COR-L47 (cell line): ENCODE measurements at regions not wholly inside any gene's neighbourhood (a gene's known extent, or its start where the extent isn't known, plus 50 kb on each side); places are given as distances from the start of the nearest gene placed in this dataset.
"Not testable (repeated sequence)": the region's sequence is repeated elsewhere in the genome, so short reads cannot be mapped to it uniquely, and the experiment has no call there.

ENCODE experiments used
- DNase-seq: peaks from one replicate; lab custom pipeline; 2025; lab: John Stamatoyannopoulos, UW

DNA sequence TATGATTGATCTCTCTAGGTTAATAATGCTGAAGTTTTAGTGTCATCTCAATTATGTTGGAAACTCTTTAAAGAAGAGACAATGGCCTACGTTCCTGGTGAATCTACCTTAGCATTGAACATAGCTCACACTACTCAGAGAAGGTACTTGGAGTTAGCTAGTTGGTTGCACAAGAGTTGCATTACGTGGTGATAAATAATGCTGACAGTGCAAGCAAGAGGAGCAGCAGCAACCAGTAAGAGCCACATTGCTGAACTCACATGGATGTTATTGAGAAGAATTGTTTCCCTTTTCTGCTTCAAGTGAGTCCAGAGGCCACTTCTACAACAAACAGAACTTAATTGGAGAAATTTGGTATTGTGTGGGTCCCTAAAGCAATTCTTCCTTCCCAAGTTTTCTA, 737.1 kb downstream of the TDRD15 start:
- DNase-seq: no peak

DNA sequence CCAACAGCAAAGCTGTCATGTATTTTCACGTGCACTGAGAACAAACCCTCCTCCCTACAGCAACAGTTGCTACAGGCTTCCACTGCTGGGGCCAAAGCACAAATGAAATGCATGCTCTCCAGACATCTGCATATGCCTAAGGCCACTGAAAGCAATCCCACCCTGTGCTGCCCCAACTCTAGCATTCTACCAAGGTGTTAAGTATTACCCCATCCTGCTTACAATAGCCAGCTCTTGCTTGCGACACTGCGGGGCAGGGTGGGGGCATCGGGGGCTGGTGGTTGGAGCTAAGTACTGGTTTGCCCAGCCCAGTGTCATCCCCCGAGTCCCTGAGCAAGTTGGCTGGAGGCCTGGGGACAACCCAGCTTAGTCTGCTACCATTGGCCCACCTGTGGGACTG, 742.5 kb downstream of the TDRD15 start:
- no peak for DNase-seq

DNA sequence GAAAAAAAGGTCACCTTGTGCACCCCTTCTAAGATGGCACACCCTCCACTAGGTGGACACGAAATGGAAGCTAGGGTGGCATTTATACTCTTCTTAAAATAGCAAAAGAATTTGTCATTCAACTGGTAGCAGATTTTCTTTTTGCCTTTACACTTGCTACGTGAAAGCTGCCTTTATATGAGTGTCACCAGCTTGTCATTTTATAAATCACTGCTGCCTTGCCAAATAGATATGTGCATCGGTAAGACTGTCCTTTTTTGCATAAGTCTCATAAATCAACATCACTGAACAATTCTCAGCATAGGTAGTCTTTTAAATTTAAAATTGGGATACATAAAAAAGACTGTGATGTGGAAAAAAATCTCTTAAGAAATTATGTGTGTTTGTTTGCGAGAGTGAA, 764.1 kb downstream of the TDRD15 start:
- no peak for DNase-seq

DNA sequence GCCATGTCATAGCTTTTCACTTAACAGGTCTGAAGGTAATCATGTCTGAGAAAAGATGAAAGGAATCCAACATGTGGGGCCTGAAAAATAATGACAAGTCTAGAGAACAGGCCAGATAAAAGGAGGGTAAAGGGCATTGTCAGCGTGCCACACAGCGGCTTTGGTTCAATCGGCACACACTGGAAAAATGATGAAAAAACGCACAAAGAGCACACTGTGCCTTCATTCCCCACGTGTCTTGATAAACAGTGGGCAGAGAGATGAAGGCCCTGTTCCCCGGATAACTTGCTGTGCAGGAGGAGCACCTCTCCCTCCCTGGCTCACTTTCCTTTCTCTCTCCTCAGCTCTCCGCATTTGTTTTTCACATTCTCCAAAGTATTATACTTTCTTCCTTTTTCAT, 766.3 kb downstream of the TDRD15 start:
- DNase-seq: no peak

DNA sequence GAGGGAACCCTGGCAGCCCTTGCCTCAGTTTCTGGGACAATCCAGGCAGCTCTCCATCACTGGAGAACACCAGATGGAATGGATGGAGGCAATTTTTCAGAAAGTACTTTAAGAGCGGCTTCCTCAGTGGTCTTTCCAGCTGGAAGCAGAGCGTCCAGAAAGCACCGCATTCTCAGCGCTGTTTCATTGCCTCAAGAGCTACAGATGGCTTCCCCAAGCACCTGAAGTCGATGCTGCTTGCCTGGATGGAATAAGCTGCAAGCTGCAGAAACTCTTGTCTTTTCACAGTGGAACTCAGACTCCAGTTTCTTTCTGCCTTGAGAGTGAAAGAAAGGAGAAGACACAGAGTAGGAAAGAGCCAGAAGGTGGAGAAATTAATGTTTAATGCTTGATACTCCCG, 766.9 kb downstream of the TDRD15 start:
- DNase-seq: no peak

DNA sequence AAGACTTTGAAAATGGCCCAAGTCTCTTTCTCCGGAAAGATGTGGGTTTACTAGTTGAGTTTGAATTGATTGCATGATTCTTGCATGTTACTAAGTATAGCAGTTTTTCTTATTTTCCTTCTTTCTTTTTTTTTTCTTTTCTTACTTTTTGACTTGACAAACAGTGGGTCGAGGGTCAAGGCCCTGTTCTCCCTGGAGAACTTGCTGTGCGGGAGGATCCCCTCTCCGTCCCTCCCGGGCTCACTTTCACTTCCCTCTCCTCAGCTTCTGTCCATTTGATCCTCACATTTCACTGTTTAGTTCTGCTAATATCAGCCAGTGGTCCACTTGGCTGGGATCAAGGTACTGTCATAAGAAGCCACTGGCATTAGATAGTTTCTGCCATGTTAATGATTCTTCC, 767.4 kb downstream of the TDRD15 start:
- DNase-seq: no peak

DNA sequence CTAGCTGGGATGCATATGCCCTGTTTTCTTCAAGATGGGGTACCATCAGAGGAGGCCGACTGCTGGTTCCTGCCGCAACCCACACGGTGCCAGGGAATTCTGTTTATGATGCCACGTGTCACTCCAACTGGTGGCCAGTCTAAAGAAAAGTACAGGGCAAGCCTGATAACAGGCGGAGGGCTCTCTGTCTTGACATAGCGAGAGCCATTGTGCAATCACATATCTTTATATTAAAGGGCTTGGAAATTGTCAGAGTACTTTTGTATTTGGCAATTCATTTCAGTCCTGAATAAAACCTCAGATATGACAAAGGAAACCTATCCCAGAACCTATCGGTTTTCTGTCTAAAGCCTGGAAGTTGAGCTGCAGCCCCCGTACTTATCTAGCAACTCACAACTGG, 768.4 kb downstream of the TDRD15 start:
- no peak for DNase-seq

DNA sequence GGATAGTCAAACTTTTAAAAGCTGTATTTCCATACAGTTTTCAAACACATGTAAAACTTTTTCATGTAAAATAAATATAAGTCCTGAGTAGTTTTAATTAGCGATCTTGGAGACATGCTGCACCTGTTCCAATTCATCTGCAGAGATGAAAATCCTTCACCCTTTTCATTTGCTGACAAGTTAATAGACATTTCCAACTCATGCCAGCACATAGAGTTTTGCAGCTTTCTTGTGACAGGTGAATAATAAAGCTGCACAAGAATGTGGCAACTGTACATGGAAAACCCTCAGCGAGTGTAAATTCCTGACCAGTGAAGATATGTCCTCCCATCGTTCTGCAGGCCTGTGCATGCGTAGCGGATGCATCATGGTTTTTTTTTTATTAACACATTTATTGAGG, 771.4 kb downstream of the TDRD15 start:
- no peak for DNase-seq

DNA sequence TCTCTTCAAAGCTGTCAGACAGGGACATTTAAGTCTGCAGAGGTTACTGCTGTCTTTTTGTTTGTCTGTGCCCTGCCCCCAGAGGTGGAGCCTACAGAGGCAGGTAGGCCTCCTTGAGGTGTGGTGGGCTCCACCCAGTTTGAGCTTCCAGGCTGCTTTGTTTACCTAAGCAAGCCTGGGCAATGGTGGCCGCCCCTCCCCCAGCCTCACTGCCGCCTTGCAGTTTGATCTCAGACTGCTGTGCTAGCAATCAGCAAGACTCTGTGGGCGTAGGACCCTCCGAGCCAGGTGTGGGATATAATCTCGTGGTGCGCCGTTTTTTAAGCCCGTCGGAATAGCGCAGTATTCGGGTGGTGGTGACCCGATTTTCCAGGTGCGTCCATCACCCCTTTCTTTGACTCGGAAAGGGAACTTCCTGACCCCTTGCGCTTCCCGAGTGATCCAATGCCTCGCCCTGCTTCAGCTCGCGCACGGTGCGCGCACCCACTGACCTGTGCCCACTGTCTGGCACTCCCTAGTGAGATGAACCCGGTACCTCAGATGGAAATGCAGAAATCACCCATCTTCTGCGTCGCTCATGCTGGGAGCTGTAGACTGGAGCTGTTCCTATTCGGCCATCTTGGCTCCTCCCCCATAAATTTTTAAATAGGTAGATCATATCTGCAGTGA, 785.1 kb downstream of the TDRD15 start:
- not testable (repeated sequence) for DNase-seq

DNA sequence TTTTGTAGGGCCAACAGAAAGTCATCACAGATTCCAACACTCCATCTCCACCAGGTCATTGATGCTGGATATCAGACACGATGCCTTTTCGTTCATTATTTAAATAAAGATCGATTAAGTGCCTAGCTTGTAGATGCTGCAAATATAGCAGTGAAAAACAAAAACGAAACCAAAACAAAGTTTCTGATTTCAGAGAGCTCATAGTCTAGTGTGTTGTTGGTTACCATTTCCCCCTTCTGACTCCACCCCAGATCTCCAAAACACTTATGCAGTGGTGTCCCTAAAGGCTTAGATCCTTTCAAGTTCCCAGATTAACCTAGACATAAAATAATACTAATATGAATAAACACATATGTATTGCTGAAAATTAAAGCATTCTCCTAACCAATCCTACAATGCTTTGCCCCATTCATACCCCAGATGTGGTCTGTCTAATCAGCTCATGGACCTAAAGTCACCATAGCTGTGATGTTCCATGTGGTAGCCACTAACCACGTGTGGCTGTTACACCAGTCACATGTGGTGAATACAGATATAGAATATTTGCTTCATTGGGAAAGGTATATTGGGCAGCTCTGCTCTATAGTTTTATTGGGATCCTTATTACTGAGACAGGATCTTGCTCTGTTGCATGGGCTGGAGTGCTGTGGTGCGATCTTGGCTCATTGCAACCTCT, 787.2 kb downstream of the TDRD15 start:
- DNase-seq: no peak

DNA sequence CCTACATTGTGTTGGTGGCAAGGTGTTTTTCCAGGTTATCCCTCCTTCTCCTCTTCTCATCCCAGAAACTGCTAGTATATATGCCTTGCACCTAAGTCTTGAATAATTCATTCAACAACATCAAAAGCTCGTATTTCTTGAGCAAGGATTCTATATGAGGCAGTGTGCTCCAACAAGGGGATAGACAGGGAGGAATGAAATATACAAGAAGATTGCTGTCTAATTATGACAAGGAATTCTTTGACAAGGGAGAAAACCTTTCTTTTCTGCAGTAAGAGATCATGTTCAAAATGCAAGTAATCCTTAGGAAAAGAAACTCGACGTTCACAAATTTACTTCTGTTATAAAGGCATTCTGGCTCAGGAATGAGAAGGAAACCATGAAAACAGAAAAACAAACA, 788.6 kb downstream of the TDRD15 start:
- no peak for DNase-seq

DNA sequence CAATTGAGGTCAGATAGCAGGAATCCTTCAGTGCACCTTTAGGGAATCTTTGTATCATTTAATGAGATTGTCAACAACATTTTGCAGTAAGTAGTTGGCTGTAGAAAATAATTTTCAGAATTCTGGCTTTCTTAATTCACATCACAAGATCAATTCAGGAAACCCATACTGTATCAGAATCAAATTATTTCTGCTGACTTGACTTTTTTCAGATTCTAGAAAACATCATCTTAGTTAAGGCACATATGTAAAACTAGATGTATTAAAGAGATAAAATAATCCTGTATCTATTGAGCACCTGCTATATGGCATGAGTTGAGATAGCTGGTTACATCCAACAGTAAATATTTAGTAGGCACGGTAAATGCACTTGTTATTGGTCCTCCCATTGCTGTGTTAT, 791.4 kb downstream of the TDRD15 start:
- no peak for DNase-seq

DNA sequence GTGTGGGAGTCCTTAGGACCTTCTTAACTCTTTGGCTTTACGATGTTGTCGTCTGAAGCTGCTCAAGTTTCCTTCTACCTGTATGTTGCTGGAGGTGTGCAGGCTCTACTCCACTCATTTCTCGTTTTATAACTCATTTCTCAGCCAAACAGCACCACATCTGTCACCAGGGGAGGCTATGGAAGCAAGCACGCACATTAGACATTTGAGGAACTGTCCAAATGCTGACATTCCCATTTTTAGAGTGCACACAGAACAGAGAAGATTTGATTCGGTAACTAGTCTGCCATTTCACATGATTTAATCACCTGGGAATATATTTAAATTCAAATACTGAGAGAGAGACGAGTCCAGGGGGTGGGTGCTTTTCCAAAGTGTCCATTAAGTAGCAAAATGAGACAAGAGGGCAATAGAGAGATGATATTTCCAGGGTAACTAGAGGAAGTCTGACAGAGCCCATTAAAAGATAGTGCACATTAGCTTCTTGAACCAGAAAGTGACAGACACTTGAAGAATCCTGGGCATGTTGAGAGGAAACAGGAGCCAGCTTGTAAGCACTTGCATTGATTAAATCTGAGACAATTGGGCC, 793.3 kb downstream of the TDRD15 start:
- no peak for DNase-seq

DNA sequence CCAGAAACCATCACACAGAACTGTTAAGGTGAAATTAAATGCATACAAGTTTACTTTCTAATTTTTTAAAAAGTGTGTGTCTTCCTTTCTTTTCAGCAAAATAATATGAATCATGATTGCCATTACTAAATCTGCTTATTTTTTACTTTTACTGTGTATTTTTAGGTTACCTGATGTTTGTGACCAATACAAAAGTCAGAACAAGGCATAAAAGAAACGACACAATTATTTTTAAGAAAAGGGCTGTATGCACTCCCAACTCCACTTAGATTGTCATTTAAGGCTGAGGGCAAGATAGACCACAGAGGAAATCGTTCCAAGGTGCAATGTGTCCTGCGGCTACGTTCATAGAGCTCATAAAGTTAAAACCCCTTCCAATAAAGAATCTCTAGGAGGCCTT, 797.0 kb downstream of the TDRD15 start:
- no peak for DNase-seq

DNA sequence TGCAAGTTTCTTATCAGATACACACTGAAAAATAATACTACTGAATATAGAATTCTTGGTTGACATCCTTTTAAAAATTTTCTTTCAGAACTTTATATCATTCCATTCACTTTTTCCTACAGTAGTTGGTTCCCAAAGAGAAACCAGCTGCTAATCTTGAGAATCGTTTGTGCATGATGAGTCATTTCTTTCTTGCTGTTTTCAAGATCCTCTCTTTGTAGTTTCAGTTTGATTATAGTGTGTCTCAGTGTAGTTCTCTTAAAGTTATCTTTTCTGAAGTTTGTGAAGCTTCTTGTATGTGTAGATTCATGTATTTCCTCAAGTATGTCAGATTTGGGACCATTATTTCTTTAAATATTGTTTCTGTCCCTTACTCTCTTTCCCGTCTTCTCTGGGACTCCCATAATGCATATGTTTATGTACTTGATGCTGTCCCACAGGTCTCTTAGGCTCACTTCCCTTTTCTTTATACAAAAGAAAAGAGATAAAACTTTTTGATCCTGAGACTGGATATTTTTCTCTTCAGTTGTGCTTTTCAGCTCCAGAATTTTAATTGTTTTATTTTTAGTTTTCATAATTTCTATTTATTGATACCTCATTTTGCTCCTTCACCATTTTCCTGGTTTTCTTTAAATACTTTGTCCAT, 801.0 kb downstream of the TDRD15 start:
- no peak for DNase-seq

DNA sequence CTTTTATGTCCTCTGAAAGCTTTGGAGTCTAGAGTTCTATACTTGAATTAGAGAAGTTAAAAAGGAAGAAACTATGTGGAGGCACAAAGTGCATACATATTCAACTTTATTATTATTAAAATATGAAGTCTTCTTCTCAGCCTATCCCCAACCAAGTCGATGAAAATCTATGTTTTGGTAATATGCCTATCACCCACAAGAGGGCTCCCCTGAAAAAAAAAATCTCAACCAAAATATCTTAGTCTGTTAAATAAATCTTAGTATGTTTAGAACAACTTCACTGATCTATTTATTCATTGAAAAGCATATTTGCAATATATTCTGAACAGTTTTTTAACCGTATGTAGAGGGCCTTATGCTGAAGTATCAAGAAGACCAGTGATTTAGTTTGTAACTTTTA, 804.5 kb downstream of the TDRD15 start:
- no peak for DNase-seq

DNA sequence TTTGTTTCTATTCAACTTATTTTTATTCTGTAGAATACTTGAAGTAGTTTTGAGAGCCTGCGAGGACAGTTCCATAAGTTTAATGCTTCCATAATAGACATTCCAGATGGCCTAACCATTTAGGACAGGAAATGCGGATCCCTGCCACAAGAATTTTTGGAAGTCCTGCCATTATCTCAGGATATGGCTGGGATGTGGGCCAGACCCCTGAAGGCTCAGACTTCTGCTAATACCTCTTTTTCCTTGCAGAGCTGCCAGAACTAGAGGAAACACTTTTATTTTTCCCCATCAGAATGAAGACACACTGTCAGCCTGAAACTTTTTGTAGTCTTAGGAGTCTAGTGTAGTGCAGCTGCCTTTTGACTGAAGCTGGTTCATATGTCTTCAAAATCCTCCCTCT, 806.5 kb downstream of the TDRD15 start:
- no peak for DNase-seq

DNA sequence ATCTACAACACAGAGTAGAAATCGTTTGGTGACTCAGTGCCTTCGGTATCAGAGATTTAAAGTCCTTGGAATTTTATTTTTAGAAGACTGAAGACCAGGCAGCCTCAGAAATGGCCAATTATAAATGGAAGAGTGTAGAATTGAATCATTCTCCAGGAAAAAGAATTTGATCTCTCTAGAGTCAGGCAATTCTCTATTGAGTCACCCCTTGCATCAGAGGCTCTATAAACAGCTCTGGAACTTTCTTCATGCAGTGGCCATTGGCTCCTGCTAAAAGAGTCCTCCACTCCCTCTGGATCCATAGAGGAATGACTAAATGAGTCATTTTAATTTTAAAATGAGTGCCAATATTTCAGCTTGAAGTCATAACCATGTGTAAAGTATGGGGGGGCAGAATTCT, 816.2 kb downstream of the TDRD15 start:
- no peak for DNase-seq

DNA sequence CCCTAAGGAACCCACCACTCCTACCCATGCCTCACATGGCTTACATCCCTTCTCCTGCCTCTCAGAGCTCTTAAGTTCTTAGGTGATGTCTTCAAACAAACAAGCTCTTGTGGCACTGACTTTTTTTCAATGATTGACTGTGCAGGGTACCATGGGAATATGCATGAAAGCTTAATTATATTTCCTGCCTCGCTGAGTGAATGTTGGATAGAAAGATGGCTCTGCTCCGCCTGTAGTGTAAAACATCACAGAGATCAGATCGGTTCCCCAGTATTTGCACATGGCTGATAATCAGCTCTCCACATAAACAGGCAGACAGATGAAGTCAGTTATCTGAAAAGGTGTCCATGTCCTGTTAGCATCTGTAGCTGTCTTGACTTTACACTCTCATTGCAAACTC, 820.8 kb downstream of the TDRD15 start:
- DNase-seq: no peak

DNA sequence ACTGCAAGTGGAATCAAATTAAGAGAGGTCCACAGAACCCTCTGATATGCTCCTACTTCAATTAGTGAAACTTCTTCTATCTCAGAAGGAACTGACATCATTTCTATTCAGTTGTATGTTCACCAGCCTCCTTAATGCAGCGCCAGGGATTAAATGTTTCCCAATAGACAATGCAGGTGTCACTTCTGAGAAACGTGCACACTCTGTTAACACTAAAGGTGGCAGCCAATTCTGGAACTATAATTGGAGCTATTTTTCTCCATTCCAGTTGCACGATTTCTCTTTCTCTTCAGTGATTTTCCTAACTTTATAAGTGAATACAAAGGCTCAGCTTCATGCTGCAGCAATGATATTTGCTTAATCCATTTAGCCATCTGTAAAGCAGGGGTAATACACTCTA, 821.9 kb downstream of the TDRD15 start:
- no peak for DNase-seq

DNA sequence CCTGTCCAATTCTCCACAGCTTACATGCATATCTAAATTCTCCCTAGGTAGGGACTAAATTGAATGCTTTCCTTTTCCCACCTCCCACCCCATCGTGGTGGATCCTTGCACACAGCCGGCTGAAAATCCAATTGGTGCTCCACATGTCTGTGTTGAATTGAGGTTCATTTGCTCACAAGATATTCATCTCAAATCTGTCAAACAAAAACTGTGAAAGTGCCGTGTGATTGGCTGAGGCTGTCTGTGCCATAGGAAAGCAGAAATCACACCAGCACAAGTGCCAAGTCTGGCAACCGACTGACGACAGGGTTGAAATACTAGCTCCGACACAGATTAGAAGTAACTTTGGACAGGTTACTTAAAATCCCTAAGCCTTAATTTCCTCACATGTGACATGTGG, 823.3 kb downstream of the TDRD15 start:
- no peak for DNase-seq

DNA sequence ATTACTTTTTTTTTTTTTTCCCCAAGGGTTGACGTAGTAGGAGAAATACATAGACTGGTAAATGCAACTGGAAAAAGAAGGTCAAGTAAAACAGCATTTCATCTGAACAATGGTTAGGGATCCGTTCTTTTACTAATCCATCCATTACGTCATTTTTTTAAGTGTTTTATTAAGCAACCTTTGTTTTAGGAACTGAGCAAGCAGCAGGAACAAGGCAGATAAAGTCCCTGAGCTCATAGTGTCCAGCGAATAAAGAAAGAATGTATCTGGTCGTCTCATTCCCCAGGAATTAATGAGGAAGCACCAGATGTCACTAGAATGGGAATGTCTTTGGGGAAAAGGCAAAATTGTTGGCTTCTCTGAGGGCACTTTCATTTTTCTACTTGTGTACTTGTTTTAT, 842.4 kb downstream of the TDRD15 start:
- DNase-seq: no peak

DNA sequence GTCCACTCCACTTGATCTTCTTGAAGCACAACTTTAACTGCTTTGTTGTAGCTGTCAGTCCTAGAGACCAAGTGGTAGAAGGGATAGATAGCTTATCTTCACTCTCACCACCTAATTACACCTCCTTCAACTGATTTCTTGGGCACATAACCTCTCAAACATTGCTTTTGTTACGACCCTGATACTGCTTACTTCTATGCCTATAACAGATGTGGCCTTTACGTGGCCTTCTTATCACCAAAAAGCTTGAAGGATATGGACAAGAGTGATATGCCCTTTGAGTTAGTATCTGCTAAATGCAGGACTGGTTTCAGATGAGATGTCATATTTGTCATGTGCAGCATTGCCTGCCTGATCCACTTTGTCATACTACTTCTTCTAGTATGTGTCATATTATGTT, 847.2 kb downstream of the TDRD15 start:
- DNase-seq: no peak
